ENCODE measurements at regions not wholly inside any gene's neighbourhood (a gene's known extent, or its start where the extent isn't known, plus 50 kb on each side); places are given as distances from the start of the nearest gene placed in this dataset.
"Not testable (repeated sequence)": the region's sequence is repeated elsewhere in the genome, so short reads cannot be mapped to it uniquely, and the experiment has no call there.

DNA sequence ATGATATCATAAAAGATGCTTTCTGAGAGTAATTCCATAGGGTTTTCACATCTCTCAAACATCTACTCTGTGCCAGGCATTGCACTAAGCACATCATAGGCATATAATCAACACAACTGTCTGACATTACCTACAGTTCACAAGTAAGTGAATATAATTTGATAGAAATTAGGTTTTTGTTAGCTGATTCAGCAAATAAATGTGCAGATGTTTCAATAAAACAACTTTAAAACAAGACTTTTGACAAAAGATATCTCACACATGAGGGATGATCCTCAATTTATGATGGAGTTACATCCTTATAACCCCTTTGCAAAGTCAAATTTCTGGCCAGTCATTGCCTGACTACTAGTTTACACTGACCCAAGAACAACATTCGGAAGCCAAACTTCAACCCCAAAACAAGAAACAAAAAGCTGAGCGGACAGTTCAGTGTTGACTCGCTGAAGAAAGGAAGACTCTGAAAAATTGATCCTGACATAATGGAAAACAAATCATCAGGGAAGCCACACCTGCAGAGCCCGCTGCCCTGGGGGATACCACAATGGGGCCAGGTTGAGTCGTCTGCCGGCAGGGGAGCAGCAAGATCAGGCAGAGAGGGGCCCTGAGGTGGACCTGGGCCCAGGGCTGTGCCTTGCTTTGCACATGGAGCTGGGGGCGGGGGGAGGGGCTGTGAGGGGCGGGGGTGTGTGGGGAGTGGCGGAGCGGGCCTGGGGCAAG, 739.2 kb upstream of the GJE1 start:
- no peak for DNase-seq (ENCODE audit: low spot score)
- no peak overlapping the region for H3K4me3 ChIP-seq
- H3K79me2 ChIP-seq: no peaks in the 10 kb centered on the region
- TF ChIP-seq, protein P1, sequence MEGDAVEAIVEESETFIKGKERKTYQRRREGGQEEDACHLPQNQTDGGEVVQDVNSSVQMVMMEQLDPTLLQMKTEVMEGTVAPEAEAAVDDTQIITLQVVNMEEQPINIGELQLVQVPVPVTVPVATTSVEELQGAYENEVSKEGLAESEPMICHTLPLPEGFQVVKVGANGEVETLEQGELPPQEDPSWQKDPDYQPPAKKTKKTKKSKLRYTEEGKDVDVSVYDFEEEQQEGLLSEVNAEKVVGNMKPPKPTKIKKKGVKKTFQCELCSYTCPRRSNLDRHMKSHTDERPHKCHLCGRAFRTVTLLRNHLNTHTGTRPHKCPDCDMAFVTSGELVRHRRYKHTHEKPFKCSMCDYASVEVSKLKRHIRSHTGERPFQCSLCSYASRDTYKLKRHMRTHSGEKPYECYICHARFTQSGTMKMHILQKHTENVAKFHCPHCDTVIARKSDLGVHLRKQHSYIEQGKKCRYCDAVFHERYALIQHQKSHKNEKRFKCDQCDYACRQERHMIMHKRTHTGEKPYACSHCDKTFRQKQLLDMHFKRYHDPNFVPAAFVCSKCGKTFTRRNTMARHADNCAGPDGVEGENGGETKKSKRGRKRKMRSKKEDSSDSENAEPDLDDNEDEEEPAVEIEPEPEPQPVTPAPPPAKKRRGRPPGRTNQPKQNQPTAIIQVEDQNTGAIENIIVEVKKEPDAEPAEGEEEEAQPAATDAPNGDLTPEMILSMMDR (IDR thresholded peaks at IDR 0.05; ENCODE audit: poor library complexity): no peak
- no peak for TF ChIP-seq EZH2 (IDR thresholded peaks at IDR 0.05; ENCODE audit: borderline replicate concordance)
- TF ChIP-seq EZH2phosphoT487 (IDR thresholded peaks at IDR 0.05; ENCODE audit: low read depth, severe bottlenecking, unreplicated experiment): no peak
- no peak overlapping the region for H3K4me2 ChIP-seq
- no peaks in the 10 kb centered on the region for H4K20me1 ChIP-seq (ENCODE audit: insufficient read depth, poor library complexity, severe bottlenecking)
- no peaks in the 10 kb centered on the region for H3K36me3 ChIP-seq (replicated peaks; ENCODE audit: insufficient read depth, low read depth)
- H3K27ac ChIP-seq: no peak overlapping the region
- H3K9me2 ChIP-seq (replicated peaks; ENCODE audit: insufficient read depth): no peaks in the 10 kb centered on the region
- no peak overlapping the region for H2AFZ ChIP-seq
- no peaks in the 10 kb centered on the region for H3K9me3 ChIP-seq (ENCODE audit: low read depth)
- H3K27me3 ChIP-seq: no peaks in the 10 kb centered on the region
- H3K4me1 ChIP-seq (ENCODE audit: insufficient read depth): no peaks in the 10 kb centered on the region
- WGBS (ENCODE audit: low lambda C conversion rate, missing lambda C conversion rate): 95% methylated on average over 6 of the region's 10 CpGs

DNA sequence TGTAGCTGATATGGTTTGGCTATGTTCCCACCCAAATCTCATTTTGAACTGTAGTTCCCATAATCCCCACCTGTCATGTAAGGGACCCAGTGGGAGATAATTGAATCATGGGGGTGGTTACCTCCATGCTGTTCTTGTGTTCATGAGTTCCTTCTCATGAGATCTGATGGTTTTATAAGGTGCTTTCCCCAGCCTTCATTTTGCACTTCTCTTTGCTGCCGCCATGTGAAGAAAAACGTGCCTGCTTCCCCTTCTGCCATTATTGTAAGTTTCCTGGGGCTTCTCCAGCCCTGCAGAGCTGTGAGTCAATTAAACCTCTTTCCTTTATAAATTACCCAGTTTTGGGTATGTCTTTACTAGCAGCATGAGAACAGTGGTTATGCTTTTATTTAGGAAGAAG, 741.6 kb upstream of the GJE1 start:
- not testable (repeated sequence) for H3K4me3 ChIP-seq; H4K20me1 ChIP-seq (ENCODE audit: insufficient read depth, poor library complexity, severe bottlenecking); H3K9me2 ChIP-seq (replicated peaks; ENCODE audit: insufficient read depth); H3K36me3 ChIP-seq (replicated peaks; ENCODE audit: insufficient read depth, low read depth); H3K27me3 ChIP-seq; DNase-seq (ENCODE audit: low spot score); H3K79me2 ChIP-seq; H3K4me2 ChIP-seq; H3K4me1 ChIP-seq (ENCODE audit: insufficient read depth); H3K9me3 ChIP-seq (ENCODE audit: low read depth); H2AFZ ChIP-seq; H3K27ac ChIP-seq
- 100% methylated on average over 2 of the region's 2 CpGs for WGBS (ENCODE audit: low lambda C conversion rate, missing lambda C conversion rate)

DNA sequence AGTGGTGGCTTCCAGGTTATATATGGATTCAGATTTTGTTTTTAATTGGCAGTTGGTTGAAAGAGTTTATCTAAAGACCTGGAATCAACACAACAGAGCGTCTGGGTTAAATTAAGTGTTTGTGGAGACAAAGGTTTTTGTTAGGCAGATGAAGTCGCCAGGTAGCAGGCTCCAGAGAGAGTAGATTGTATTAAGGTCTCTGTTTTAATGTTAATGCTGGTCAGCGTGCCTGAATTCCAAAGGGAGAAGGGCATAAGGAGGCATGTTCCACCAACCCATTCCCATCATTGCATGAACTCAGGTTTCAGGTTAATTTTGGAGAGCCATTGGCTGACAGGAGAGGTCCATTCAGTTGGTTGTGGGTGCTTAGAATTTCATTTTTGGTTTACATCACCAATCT, 744.1 kb upstream of the GJE1 start:
- no peaks in the 10 kb centered on the region for H3K27me3 ChIP-seq
- H3K4me3 ChIP-seq: no peak overlapping the region
- no peaks in the 10 kb centered on the region for H3K79me2 ChIP-seq
- H4K20me1 ChIP-seq (ENCODE audit: insufficient read depth, poor library complexity, severe bottlenecking): no peaks in the 10 kb centered on the region
- no peaks in the 10 kb centered on the region for H3K9me3 ChIP-seq (ENCODE audit: low read depth)
- no peak overlapping the region for H3K4me2 ChIP-seq
- no peaks in the 10 kb centered on the region for H3K4me1 ChIP-seq (ENCODE audit: insufficient read depth)
- no peak for DNase-seq (ENCODE audit: low spot score)
- no peak overlapping the region for H3K27ac ChIP-seq
- no peaks in the 10 kb centered on the region for H3K36me3 ChIP-seq (replicated peaks; ENCODE audit: insufficient read depth, low read depth)
- TF ChIP-seq, protein P1 (IDR thresholded peaks at IDR 0.05; ENCODE audit: poor library complexity): no peak
- TF ChIP-seq EZH2phosphoT487 (IDR thresholded peaks at IDR 0.05; ENCODE audit: low read depth, severe bottlenecking, unreplicated experiment): no peak
- TF ChIP-seq EZH2 (IDR thresholded peaks at IDR 0.05; ENCODE audit: borderline replicate concordance): no peak
- no peaks in the 10 kb centered on the region for H3K9me2 ChIP-seq (replicated peaks; ENCODE audit: insufficient read depth)
- no peak overlapping the region for H2AFZ ChIP-seq
- 87% methylated on average over 3 of the region's 3 CpGs for WGBS (ENCODE audit: low lambda C conversion rate, missing lambda C conversion rate)

DNA sequence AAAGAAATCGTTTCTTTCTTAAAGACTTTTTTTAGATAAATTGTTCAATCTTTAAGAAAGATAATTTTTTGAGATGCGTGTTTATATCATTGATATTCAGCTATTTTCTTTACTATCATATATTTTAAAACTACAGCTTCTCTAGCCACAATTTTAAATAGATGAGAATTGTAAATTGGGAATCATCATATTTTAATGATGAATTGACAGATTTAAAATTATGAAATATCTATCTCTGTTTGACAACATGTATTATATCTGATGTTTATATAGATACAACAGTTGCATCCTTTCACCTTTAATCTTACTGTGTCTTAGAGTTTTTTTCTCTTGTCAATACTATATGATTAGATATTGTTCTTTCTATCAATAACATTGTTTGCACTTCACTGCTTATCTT, 762.3 kb upstream of the GJE1 start:
- Histone ChIP-seq H3K9me2 (replicated peaks; ENCODE audit: insufficient read depth) (no peaks in the 10 kb centered on the region), H2AFZ (no peak overlapping the region), H4K20me1 (ENCODE audit: insufficient read depth, poor library complexity, severe bottlenecking) (no peaks in the 10 kb centered on the region), H3K27me3 (no peaks in the 10 kb centered on the region), H3K27ac (no peak overlapping the region), H3K36me3 (replicated peaks; ENCODE audit: insufficient read depth, low read depth) (no peaks in the 10 kb centered on the region), H3K4me3 (no peak overlapping the region), H3K4me2 (no peak overlapping the region), H3K4me1 (ENCODE audit: insufficient read depth) (no peaks in the 10 kb centered on the region), H3K9me3 (ENCODE audit: low read depth) (no peaks in the 10 kb centered on the region), H3K79me2 (no peaks in the 10 kb centered on the region)
- TF ChIP-seq, protein P1 (IDR thresholded peaks at IDR 0.05; ENCODE audit: poor library complexity): no peak
- TF ChIP-seq EZH2 (IDR thresholded peaks at IDR 0.05; ENCODE audit: borderline replicate concordance) (no peak), EZH2phosphoT487 (IDR thresholded peaks at IDR 0.05; ENCODE audit: low read depth, severe bottlenecking, unreplicated experiment) (no peak)
- 83% methylated on average over 2 of the region's 2 CpGs for WGBS (ENCODE audit: low lambda C conversion rate, missing lambda C conversion rate)
- no peak for DNase-seq (ENCODE audit: low spot score)

DNA sequence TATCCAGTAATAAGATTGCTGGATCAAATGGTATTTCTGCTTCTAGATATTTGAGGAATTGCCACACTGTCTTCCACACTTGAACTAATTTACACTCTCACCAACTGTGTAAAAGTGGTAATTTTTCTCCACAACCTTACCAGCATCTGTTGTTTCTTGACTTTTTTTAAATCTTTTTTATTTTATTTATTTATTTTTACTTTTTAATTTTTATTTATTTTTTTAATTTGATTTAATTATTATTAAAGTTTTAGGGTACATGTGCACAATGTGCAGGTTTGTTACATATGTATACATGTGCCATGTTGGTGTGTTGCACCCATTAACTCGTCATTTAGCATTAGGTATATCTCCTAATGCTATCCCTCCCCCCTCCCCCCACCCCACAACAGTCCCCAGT, 765.9 kb upstream of the GJE1 start:
- H2AFZ ChIP-seq; H3K36me3 ChIP-seq (replicated peaks; ENCODE audit: insufficient read depth, low read depth); H3K4me2 ChIP-seq; H3K9me2 ChIP-seq (replicated peaks; ENCODE audit: insufficient read depth); H3K27ac ChIP-seq; H4K20me1 ChIP-seq (ENCODE audit: insufficient read depth, poor library complexity, severe bottlenecking); H3K27me3 ChIP-seq; H3K9me3 ChIP-seq (ENCODE audit: low read depth); DNase-seq (ENCODE audit: low spot score); H3K4me3 ChIP-seq; H3K4me1 ChIP-seq (ENCODE audit: insufficient read depth); H3K79me2 ChIP-seq: not testable (repeated sequence)
- 100% methylated on average over 1 of the region's 1 CpG for WGBS (ENCODE audit: low lambda C conversion rate, missing lambda C conversion rate)

Measured in hepatocyte (in vitro differentiated cells).